DND-41 (cell line): ENCODE measurements at regions not wholly inside any gene's neighbourhood (a gene's known extent, or its start where the extent isn't known, plus 50 kb on each side); places are given as distances from the start of the nearest gene placed in this dataset.

Experiments used
- ATAC-seq: fragments of 200-7000 bp; cut with Tn5 transposase; 3 replicates; pipeline ENCODE4 v1.9.1; 2021; ENCODE audit warnings: low read depth; ENCODE audit not compliant: insufficient read depth
- DNase-seq: peaks from one replicate; pipeline ENCODE4 v3.0.0-alpha.2; 2020
- H2AFZ ChIP-seq: 2 replicates; pipeline ENCODE4 v1.6.0; 2012; ENCODE audit warnings: low read depth, low read length
- H3K27ac ChIP-seq: 2 replicates; pipeline ENCODE4 v1.5.1; 2012; ENCODE audit warnings: low read length, inconsistent platforms
- H3K27me3 ChIP-seq: fragments of 200-600 bp; sonication (generic); 2 replicates; pipeline ENCODE4 v1.6.0; 2012; ENCODE audit warnings: low read length, mild to moderate bottlenecking, inconsistent platforms; ENCODE audit not compliant: insufficient read depth, poor library complexity
- H3K36me3 ChIP-seq: 2 replicates; pipeline ENCODE4 v1.5.1; 2012; ENCODE audit warnings: low read length, inconsistent platforms; ENCODE audit not compliant: insufficient read depth
- H3K4me1 ChIP-seq: 2 replicates; pipeline ENCODE4 v1.5.1; 2012; ENCODE audit warnings: mild to moderate bottlenecking, low read length; ENCODE audit not compliant: insufficient read depth
- H3K4me2 ChIP-seq: 2 replicates; pipeline ENCODE4 v1.6.0; 2012; ENCODE audit warnings: mild to moderate bottlenecking, moderate library complexity, low read length, inconsistent platforms; ENCODE audit not compliant: insufficient read depth
- H3K4me3 ChIP-seq, 2 experiments: fragments of 200-600 bp in 1 of 2; shearing (Covaris generic) in 1 of 2; 2 replicates each; pipeline ENCODE4 v1.5.1; 2012 to 2016; ENCODE audit warnings: inconsistent platforms in 2 of 2, low read length in 2 of 2, mild to moderate bottlenecking in 2 of 2, low read depth in 1 of 2, moderate library complexity in 1 of 2
- H3K79me2 ChIP-seq: 2 replicates; pipeline ENCODE4 v1.6.0; 2012; ENCODE audit warnings: low read length, inconsistent platforms; ENCODE audit not compliant: insufficient read depth
- H3K9ac ChIP-seq: 2 replicates; pipeline ENCODE4 v1.6.0; 2012; ENCODE audit warnings: low read depth, mild to moderate bottlenecking, inconsistent platforms, low read length, moderate library complexity
- H3K9me3 ChIP-seq: 2 replicates; pipeline ENCODE4 v1.5.1; 2012; ENCODE audit warnings: low read length, moderate library complexity, mild to moderate bottlenecking, inconsistent platforms; ENCODE audit not compliant: insufficient read depth, severe bottlenecking
- H4K20me1 ChIP-seq: 2 replicates; pipeline ENCODE4 v1.6.0; 2012; ENCODE audit warnings: low read length; ENCODE audit not compliant: insufficient read depth
- CTCF ChIP-seq: IDR thresholded peaks from 2 replicates; pipeline ENCODE4 v1.5.1; 2012; ENCODE audit warnings: borderline replicate concordance, low read length, moderate library complexity, mild to moderate bottlenecking; ENCODE audit not compliant: poor library complexity, severe bottlenecking; ENCODE audit errors: extremely low read depth
- EZH2 ChIP-seq: IDR thresholded peaks from 3 replicates; pipeline ENCODE4 v1.6.1; 2012; ENCODE audit warnings: borderline replicate concordance, low read depth, mild to moderate bottlenecking, moderate library complexity, low read length, inconsistent platforms; ENCODE audit not compliant: severe bottlenecking

GRCh38 chrX:51798701-51799100, 55.5 kb downstream of the GSPT2 start:
- Histone ChIP-seq H3K4me2 (no peak overlapping the region), H3K4me3 (no peak overlapping the region), H3K9ac (no peak overlapping the region), H3K36me3 (no peaks in the 10 kb centered on the region), H3K9me3 (no peaks in the 10 kb centered on the region), H4K20me1 (no peaks in the 10 kb centered on the region), H3K27me3 (no peaks in the 10 kb centered on the region), H3K4me1 (peaks cover 12% of the 10 kb centered on the region; the same call in 1 of the 2 replicates), H3K79me2 (no peaks in the 10 kb centered on the region), H3K27ac (no peak overlapping the region), H2AFZ (no peak overlapping the region)
- DNase-seq, result no peak
- ATAC-seq, result no peak
- TF ChIP-seq EZH2 (no peak), CTCF (no peak)

DNA sequence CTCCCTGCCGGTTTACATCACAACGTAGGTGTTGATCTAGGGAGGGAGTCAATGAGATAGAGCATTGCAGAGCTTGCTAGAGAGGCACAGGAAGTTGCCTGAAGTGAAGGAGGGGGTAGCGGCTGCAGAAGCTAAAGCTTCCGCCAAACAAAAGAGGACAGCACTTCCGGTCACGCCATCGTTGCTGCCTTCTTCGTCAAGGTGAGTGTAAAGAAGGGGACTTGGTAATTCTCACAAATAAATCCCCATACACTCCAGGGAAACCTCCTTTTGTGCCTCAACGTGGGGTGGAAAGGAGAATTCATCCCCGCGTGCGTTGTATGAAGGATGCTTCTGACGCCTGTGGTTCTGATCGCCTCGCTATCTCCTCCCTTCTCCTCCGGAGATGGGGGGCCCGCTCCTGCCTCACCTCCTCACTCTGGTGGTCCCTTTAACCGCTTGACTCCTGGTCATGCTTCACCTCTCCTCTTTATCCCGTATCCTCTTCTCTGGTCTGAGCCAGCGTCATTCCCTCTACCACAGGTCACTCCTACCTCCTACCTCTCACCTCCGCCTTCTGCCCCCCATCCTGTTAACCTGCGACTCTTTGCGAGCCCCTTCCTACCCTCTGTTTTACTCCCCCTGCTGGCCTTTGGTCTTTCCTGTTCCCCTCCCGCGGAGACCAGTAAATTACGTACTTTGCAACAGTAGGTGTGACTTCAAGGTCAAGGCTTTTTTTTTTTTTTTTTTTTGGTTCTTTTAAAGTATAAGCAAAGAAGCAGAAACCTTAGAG, 59.9 kb downstream of the GSPT2 start:
- peak; percentile 62 for DNase-seq
- peak; percentile 54 for TF ChIP-seq CTCF
- TF ChIP-seq EZH2, result no peak
- peak; percentile 91 for ATAC-seq
- Histone ChIP-seq H3K9ac (peak overlapping the region; percentile 53), H3K27ac (peak overlapping the region; percentile 72), H3K4me2 (peak overlapping the region; percentile 76), H3K4me3 (peak overlapping the region; percentile 24 to 75; a peak in 3 of 4 replicates), H3K79me2 (no peaks in the 10 kb centered on the region), H3K36me3 (no peaks in the 10 kb centered on the region), H2AFZ (peak overlapping the region; percentile 83), H4K20me1 (no peaks in the 10 kb centered on the region), H3K9me3 (no peaks in the 10 kb centered on the region), H3K27me3 (no peaks in the 10 kb centered on the region), H3K4me1 (peaks cover 17% of the 10 kb centered on the region; the same call in 1 of the 2 replicates)

DNA sequence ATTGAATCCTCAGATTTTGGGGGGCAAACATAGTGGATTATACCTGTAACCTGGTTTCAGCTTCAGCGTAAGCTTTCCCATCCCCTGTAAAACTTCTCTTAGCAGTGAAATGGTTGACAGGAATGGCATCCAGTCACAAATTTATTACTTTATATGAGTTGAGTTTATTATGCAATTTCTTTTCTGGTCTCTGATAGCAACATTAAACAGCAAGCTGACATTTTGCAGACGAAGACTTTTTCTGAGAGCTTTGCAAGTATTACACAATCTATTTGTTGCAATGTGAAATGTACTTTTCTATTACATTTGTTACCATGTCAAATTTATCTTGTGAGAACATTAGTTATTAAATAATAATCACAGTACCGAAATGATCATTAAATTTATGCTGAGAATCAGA, 60.6 kb downstream of the GSPT2 start:
- TF ChIP-seq CTCF (no peak), EZH2 (no peak)
- Histone ChIP-seq H3K27ac (no peak overlapping the region), H3K4me1 (peaks cover 17% of the 10 kb centered on the region; the same call in 1 of the 2 replicates), H2AFZ (no peak overlapping the region), H3K36me3 (no peaks in the 10 kb centered on the region), H4K20me1 (no peaks in the 10 kb centered on the region), H3K9ac (peak overlapping the region; percentile 53; the same call in 1 of the 2 replicates), H3K4me2 (peak overlapping the region; percentile 76), H3K79me2 (no peaks in the 10 kb centered on the region), H3K9me3 (no peaks in the 10 kb centered on the region), H3K27me3 (no peaks in the 10 kb centered on the region), H3K4me3 (peak overlapping the region in 1 of 2 experiments; percentile 75; a peak in 2 of 4 replicates)
- no peak for ATAC-seq
- no peak for DNase-seq
